NCI-H526 (cell line): ENCODE measurements at regions not wholly inside any gene's neighbourhood (a gene's known extent, or its start where the extent isn't known, plus 50 kb on each side); places are given as distances from the start of the nearest gene placed in this dataset.
A peak's percentile ranks its signal among the peaks of the same experiment; 100 is the strongest.
"Not testable (repeated sequence)": the region's sequence is repeated elsewhere in the genome, so short reads cannot be mapped to it uniquely, and the experiment has no call there.

ENCODE experiments used
- DNase-seq, 2 experiments: peaks; one replicate each; lab custom pipeline; 2025; lab: John Stamatoyannopoulos, UW

DNA sequence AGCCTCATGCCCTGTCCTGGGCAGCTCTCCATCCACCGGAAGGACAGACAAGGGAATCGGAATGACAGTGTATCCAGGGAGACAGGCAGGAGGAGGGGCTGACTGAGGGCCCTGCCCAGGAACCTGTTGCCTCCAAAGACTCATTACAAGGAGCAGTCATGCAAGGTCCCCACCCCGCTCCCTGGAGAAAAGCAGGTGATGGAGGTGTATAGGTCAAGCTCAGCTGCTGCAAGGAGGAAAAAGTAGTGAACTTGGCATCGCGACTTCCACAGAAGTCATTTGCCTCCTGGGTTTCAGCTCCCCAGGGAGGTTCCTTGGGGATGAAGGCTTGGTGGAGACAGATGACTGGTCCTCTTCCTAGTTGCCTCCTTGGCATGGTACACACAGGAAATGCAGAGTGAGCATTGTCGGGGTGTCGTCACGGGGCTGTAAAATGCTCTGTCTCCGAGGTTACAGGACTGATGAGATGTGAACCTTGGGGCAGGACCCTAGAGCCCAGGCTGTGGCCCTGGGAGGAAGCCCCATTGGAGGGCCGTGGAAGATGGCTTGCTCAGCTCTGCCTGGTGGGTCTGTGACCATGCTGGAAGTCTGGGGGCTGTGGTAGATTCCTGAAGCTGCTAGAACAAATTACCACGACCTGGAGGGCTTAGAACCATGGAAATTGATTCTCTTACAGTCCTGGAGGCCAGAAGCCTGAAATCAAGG lies 219.6 kb upstream of the C1orf174 start:
- DNase-seq: no peak

DNA sequence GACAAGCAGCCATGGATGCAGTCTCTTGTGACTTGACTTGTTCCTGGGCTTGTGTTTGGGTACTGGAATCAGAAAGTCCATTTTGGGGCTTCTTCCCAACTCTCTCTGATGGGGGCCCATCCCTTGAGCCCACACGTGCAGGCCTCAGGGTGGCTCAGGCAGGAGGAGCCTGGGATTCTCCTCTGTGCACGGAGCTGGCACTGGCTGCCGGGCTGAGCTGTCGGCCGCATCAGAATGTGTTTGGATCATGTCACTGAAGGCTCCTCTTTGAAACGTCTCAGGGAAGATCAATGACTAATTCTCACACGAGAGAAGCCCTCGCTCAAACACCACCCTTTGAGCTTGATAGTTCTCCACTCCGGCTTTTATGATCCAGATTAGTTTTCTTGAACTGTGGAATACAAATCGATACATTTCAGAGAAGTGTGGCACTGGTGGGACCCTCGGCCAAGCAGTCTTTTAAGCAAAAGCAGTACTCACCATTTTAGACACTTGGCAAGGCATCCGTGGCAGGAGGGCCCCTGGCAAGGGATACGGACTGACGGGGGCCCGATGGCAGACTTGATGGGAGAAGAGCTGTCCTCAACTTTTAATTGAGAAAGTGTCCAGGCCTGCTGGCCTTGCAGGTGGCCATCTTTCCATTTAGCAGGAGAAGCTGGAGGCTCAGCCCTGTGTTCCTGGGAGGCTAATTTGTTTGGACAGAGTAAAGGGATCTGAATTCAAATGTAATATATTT lies 220.7 kb upstream of the C1orf174 start:
- no peak for DNase-seq

DNA sequence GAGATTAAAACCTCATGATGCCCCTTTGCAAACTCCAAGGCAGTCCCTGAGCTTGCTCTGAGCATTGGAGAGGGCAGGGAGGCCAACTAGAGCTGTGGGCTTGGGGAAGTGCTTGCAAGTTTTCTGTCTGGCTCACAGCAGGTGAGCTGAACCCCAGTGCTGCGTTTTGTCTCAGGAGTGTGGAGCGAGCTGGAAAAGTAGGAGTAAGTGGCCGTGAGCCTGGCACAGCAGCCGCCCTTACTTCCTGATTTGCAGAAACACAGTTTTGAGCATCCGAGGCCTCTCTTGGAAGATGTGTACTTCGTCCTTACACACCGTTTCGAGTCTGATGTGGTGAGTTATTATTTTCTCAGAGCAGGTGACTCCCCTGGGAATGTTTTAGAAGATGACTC lies 221.2 kb upstream of the C1orf174 start:
- no peak for DNase-seq

DNA sequence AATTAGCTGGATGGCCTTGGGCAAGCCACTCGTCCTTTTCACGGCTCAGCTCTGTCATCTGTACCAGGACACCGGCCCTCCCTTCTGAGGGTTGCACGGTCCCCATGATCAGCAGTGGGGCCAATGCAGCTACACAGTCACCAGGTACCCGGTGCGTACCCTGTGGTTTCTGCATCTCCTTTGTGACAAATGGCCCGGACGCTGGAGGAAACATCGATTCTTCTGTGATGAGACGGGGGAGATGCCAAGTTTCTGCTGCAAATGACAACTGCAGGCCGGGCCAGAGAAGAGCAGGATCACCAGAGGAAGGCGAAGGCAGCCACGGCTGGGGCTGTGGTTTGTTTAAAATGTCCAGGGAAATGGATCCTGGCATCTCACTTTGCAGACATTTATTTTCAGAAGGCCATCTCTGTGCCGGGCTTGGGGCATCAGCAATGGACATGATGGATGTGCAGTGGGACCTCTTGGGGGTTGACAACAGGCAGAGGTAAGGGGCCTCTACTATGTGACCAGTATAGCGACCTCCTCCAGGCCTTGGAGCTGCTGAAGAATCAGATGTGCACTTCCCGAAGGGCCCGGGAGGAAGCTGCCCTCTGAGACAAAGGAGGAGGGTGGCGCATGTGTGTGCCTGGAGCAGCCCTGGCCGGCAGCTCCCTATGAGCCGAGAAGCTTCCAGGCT lies 221.9 kb upstream of the C1orf174 start:
- DNase-seq: no peak

DNA sequence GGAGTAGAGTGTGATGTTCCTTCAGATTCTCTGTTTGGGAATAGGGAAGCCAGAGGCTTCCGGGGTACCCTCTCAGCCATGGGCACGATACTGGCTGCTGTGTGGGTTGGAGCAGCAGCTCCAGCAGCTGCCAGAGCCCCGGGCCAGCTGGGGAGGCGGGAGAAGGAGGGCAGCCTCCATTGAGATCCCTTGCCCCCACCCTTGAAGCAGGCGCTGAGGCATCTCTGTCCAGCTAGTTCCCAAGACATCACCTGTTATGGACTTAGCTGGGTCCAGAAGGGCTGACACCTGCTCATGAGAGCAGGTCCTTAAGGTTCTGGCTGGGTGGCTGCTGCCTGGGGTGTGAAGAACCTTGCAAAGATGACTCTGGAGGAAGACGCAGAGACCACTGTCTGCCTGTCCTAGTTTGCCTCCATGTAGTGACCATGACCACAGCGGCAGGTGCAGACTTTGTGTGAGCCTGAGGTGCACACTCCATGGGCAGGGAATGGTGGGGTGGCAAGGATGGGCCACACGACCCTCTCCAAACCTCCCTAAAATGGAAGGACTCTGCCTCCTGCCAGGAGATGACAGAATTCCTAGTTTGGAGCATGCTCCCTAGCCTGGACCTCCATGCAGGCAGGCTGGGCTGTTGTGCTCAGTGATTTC lies 222.6 kb upstream of the C1orf174 start:
- no peak for DNase-seq

DNA sequence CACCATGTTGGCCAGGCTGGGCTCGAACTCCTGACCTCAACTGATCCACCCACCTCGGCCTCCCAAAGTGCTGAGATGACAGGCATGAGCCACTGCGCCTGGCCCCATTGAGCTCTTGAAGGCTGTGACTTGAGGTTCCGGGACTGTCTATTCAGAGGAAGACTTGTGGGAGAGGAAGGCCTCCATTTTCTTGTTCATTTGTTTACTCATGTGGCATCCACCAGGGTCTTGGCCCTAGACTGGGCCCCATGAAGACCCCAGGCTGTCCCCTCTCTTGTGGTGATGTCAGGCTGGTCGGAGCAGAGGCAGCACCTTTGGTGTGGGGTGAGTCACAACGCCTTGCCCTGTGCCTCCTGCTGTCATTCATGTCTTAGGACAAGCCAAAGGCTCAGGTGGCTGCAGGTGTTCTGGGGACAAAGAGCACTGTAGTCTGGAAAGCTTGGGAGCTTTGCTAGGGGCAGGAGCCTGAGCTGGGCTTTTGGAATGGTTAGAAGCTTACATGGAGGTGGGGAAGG lies 224.6 kb upstream of the C1orf174 start:
- no peak for DNase-seq

GRCh38 chr1:4126251-4126650 lies 226.2 kb upstream of the C1orf174 start:
- DNase-seq: no peak

- DNase-seq: peak in 1 of 2 experiments; percentile 20
Measured at GRCh38 chr1:4126731-4127591, 226.9 kb upstream of the C1orf174 start.

DNA sequence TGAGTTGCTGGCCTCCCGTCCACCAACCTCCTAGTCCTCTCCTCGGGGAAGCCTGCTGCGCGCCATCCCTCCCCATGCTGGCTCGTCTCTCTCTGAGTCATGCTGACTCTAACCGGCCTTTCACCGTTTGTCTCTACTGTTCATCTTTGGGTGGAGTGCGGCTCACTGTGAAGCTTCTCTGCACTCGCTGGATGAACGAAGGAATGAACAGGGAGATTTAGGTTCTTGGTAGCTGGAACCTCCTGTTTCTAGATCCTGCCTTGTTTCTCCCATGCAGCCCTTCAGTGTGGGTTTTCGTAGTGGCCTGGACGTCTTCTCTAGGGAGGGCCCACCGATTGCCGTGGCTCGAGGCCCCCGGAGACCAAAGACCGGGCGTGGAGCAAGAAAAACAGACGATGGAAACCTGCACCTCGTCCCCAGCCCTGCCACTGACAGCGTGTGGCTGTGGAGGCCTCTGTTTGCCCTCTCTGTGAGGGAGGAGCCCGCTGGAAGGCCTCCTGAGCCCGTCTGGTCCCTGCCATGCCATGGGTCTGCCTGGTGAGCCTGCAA lies 227.6 kb upstream of the C1orf174 start:
- DNase-seq: no peak

DNA sequence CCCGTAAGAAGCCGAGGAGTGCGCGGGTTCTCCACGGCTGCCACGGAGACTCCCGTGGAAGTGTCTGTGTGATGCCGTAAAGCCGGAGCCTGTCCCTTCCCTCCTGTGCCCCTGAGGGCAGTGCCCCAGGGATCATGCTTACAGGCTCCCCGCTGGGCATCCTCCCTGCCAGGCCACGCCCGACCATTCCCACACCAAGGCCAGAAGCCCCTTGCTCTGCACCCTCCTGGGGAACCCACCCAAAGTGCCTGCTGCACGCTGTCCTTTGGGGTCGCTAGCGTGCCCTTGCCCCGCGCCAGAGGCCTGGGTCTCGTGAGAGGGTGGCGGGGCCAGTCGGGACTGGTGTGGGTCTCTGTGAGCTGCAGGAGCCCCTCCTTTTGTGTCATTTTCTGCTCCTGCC lies 228.5 kb upstream of the C1orf174 start:
- no peak for DNase-seq

DNA sequence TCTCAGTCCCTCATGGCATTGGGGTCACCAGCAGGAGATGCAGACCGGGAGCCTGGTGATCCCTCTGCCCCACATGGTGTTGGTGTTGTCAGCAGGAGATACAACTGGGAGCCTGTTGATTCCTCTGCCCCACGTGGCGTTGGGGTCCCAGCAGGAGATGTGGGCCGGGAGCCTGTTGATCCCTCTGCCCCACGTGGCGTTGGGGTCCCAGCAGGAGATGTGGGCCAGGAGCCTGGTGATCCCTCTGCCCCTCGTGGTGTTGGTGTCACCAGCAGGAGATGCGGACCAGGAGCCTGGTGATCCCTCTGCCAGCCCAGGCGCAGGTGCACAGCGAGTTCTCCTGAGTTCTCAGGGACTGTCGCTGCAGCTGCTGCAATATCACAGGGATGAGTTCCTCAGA lies 229.6 kb upstream of the C1orf174 start:
- DNase-seq: no peak

DNA sequence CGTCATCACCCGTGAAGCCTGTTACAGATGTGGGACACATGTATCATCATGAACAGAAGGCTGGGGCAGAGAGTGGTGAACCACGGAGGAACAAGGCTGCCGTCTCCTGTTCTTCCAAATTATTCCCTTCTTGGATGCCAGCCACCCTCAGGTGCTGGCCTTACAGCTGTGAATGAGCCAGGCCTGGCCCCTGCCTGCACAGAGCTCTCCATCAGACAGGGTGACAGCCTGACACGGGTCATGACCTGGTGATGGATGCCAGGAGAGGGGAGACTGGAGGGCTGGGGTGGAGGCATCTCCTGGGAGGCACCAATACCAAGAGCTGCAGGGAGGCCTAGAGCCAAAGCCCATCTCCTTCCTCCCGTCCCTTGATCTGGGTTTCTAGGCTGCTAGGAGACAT lies 230.0 kb upstream of the C1orf174 start:
- DNase-seq: no peak

GRCh38 chr1:4131734-4132133 lies 231.7 kb upstream of the C1orf174 start:
- DNase-seq: no peak

GRCh38 chr1:4132352-4133296 lies 232.6 kb upstream of the C1orf174 start:
- no peak for DNase-seq

DNA sequence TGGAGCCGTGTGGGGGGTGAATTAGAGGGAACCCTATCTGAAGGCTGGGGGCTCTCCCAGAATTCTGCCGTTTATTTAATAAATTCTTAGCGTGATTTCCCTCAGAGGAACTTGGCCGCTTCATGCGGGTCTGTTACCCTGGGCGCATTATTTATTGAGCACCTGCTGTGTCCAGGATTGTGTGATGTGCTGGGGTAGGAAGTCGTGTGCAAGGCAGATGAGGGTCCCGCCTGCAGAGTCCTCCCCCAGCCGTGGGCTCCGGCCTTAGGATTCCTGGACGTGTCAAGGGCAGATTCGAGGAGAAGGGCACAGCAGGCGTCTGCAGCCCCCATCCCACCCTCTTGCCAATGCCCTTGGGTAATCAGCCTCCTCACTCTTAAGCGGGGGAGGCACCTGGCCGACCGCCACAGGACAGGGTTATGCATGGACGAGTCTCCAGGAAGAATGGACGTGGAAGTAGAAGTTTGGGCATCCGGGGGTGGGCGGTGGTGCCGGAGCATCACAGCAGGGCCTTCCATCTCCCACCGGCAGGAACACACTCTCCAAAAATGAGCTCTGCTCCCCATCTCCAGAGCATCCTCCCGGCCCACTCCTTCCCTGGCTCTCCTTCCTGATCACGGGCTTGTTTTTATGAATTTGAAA lies 233.3 kb upstream of the C1orf174 start:
- DNase-seq: no peak

- DNase-seq: no peak
Measured at GRCh38 chr1:4133939-4134321, 233.9 kb upstream of the C1orf174 start.

- not testable (repeated sequence) for DNase-seq
Measured at GRCh38 chr1:4135853-4136252, 235.8 kb upstream of the C1orf174 start.

DNA sequence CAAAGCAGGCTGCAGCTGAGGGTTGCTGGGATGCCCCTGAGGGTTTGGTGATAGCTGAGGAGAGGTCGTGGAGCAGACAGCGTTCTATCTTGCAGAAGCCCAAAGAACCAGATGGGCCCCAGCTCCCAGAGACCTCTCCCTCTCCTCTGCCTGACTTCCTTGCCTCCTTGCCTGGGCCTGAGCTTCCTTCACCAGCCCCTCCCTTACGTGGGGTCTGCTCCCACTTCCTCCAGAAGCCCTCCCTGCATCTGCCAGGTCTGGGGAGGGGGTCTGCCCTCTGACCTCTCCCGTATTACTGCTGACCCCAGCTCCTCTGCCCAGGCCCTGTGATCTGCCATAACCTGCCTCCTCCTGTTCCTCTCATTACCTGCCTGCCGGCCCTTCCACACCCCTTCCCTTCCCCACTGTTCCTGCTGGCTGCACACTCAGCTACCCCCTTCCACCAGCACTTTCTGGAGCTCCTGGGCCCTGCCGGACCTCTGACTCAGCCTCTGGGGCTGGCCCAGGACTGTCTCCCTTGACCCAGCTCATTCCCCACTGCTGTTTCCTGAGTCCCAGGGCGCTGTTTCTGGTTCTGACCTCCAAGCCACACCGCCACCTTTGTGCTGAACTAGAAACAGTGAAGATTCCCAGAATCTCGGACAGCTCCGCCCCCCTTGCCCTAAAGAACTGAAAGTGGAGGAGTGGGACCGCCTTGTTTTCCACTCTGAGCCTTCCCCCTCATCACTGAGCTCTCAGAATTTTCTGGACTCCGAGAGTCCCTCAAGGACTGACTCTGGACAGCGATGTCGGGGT lies 237.7 kb upstream of the C1orf174 start:
- no peak for DNase-seq

DNA sequence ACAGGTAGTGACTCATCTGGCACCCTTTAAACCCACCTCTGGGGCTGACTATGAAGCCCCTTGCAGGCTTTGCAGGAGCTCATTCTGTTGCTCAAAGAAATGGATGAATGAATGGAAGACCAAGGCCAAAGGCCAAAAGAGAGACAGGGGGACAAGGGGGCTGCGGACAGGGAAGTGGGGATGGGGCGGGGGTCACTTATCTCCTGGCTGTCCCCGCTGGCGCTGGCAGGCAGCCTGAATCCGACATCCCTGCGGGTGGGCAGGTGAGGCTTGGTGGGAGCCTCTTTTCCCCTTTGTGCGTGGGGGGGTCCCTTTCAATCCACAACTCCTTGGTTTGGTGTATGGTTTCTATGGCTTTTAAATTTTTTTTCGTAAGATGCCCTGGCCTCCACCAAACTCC lies 239.6 kb upstream of the C1orf174 start:
- no peak for DNase-seq
